Ishikawa (cell line): ENCODE measurements at regions not wholly inside any gene's neighbourhood (a gene's known extent, or its start where the extent isn't known, plus 50 kb on each side); places are given as distances from the start of the nearest gene placed in this dataset.

Source experiments
- CEBPB ChIP-seq: IDR thresholded peaks from 2 replicates; pipeline ENCODE4 v1.6.1; 2012
- CREB1 ChIP-seq: IDR thresholded peaks from 2 replicates; pipeline ENCODE4 v1.6.1; 2012; ENCODE audit warnings: low read depth
- EGR1 ChIP-seq: IDR thresholded peaks from 2 replicates; pipeline ENCODE4 v1.6.1; 2012
- EP300 ChIP-seq: IDR thresholded peaks from 2 replicates; pipeline ENCODE4 v1.6.1; 2012; ENCODE audit warnings: borderline replicate concordance
- FOXM1 ChIP-seq: IDR thresholded peaks from 2 replicates; pipeline ENCODE4 v1.6.1; 2012; ENCODE audit warnings: low read depth, borderline replicate concordance
- NFIC ChIP-seq: IDR thresholded peaks from 2 replicates; pipeline ENCODE4 v1.6.1; 2012
- RAD21 ChIP-seq: IDR thresholded peaks from 2 replicates; pipeline ENCODE4 v1.6.1; 2012; ENCODE audit warnings: low read depth
- TAF1 ChIP-seq: IDR thresholded peaks from 2 replicates; pipeline ENCODE4 v1.6.1; 2012; ENCODE audit warnings: low read depth, mild to moderate bottlenecking
- TCF12 ChIP-seq: IDR thresholded peaks from 2 replicates; pipeline ENCODE4 v1.6.1; 2012; ENCODE audit warnings: low read depth
- TEAD4 ChIP-seq: IDR thresholded peaks from 2 replicates; pipeline ENCODE4 v1.6.1; 2012
- YY1 ChIP-seq: IDR thresholded peaks from 2 replicates; pipeline ENCODE4 v1.6.1; 2012; ENCODE audit warnings: low read depth
- ZBTB7A ChIP-seq: IDR thresholded peaks from 2 replicates; pipeline ENCODE4 v1.6.1; 2012; ENCODE audit warnings: low read depth
- TF ChIP-seq, protein P1 (sequence below): IDR thresholded peaks from 2 replicates; pipeline ENCODE4 v1.6.1; 2012
- TF ChIP-seq, protein P2 (sequence below): IDR thresholded peaks from 2 replicates; pipeline ENCODE4 v1.6.1; 2012
- TF ChIP-seq, protein P3 (sequence below): IDR thresholded peaks from 2 replicates; pipeline ENCODE4 v1.6.1; 2012; ENCODE audit warnings: low read depth, mild to moderate bottlenecking

DNA sequence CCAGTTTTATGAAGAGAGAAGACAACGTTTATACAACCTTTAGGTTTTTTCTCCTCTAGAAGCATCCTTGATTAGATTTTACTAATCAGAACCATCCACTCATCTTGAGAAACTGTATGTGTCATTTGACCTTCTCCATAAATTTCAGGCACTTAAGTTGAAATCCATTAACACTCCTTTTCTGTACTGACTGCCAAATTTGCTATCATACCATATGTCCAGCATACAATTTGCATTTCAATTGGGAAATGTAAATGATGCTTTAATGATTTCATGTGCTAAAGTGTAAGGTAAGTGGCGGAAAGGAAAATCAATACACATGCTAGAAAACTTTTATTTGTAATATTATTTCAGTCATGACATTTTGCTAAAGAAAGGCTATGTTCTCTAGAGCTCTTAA lies 731.6 kb downstream of the GBE1 start:
- no peak for TF ChIP-seq EP300
- TF ChIP-seq TEAD4: no peak
- TF ChIP-seq FOXM1: no peak
- no peak for TF ChIP-seq TAF1
- TF ChIP-seq EGR1: no peak
- TF ChIP-seq, protein P1, sequence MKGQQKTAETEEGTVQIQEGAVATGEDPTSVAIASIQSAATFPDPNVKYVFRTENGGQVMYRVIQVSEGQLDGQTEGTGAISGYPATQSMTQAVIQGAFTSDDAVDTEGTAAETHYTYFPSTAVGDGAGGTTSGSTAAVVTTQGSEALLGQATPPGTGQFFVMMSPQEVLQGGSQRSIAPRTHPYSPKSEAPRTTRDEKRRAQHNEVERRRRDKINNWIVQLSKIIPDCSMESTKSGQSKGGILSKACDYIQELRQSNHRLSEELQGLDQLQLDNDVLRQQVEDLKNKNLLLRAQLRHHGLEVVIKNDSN: no peak
- TF ChIP-seq, protein P2, sequence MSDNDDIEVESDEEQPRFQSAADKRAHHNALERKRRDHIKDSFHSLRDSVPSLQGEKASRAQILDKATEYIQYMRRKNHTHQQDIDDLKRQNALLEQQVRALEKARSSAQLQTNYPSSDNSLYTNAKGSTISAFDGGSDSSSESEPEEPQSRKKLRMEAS: no peak
- TF ChIP-seq CEBPB: no peak
- no peak for TF ChIP-seq ZBTB7A
- no peak for TF ChIP-seq RAD21
- no peak for TF ChIP-seq YY1
- no peak for TF ChIP-seq NFIC
- TF ChIP-seq CREB1: no peak
- TF ChIP-seq, protein P3, sequence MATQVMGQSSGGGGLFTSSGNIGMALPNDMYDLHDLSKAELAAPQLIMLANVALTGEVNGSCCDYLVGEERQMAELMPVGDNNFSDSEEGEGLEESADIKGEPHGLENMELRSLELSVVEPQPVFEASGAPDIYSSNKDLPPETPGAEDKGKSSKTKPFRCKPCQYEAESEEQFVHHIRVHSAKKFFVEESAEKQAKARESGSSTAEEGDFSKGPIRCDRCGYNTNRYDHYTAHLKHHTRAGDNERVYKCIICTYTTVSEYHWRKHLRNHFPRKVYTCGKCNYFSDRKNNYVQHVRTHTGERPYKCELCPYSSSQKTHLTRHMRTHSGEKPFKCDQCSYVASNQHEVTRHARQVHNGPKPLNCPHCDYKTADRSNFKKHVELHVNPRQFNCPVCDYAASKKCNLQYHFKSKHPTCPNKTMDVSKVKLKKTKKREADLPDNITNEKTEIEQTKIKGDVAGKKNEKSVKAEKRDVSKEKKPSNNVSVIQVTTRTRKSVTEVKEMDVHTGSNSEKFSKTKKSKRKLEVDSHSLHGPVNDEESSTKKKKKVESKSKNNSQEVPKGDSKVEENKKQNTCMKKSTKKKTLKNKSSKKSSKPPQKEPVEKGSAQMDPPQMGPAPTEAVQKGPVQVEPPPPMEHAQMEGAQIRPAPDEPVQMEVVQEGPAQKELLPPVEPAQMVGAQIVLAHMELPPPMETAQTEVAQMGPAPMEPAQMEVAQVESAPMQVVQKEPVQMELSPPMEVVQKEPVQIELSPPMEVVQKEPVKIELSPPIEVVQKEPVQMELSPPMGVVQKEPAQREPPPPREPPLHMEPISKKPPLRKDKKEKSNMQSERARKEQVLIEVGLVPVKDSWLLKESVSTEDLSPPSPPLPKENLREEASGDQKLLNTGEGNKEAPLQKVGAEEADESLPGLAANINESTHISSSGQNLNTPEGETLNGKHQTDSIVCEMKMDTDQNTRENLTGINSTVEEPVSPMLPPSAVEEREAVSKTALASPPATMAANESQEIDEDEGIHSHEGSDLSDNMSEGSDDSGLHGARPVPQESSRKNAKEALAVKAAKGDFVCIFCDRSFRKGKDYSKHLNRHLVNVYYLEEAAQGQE: no peak

DNA sequence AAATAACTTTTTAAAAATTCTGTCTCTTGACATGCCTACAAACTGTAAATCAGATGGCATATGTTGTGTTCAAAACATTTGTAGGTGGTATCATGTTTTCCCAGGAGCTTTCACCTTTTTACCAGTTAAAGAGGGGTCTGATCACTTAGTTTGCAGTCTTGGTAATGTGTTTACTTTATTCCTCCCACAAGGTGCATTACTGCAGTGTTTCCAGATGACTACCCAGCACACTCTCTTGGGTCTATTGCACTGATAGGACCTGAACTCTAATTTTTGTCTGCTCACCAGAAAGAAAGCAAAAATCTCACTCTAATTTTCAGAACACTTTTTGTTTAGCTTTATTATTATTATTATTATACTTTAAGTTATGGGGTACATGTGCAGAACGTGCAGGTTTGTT lies 734.1 kb downstream of the GBE1 start:
- TF ChIP-seq RAD21: no peak
- no peak for TF ChIP-seq YY1
- no peak for TF ChIP-seq CREB1
- TF ChIP-seq, protein P2: no peak
- TF ChIP-seq EGR1: no peak
- TF ChIP-seq FOXM1: no peak
- no peak for TF ChIP-seq TCF12
- TF ChIP-seq NFIC: no peak
- TF ChIP-seq, protein P1: no peak
- no peak for TF ChIP-seq ZBTB7A
- no peak for TF ChIP-seq TAF1
- TF ChIP-seq, protein P3: no peak
- TF ChIP-seq EP300: no peak
- TF ChIP-seq TEAD4: no peak
- no peak for TF ChIP-seq CEBPB

DNA sequence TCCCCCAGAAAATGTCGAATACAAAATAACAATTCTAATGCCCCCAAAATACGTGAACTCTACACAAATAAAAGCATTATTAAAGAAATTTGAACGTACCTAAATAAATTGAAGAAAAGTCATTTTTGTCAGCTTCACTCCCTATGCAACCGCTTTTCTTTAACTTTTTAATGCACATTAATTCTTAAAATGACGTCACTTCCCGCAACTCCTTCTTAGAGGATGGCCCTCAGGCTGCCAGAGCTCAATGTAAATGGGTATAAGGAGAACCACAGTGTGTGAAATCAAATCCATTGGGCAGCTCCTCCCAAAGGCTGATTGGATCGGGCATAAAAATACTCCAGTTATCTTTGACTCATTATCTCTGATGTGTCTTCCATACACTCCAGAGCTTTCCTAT lies 736.9 kb downstream of the GBE1 start:
- TF ChIP-seq TEAD4 (no peak), FOXM1 (no peak), NFIC (no peak), TCF12 (no peak), RAD21 (no peak), TAF1 (no peak), CEBPB (no peak)
- TF ChIP-seq, protein P2: no peak
- TF ChIP-seq, protein P1: no peak

DNA sequence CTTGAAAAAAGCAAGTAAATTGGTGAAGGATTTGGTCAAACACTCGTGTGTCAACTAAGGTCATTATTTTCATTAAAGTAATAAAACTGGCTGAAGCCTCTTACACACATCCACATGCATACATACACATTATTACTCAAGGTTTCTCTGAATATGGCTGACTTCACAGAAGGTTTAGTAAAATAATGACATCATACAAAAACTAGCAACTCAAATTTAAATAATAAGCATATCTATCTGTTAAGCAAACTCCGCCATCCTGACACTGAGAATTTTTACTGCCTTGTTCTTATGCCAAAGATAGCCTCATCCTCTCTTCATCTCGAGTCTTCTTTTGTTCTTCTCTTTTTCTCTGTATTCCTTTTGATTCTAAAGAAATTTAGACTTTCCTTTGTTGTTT lies 739.1 kb downstream of the GBE1 start:
- TF ChIP-seq EGR1 (no peak), TAF1 (no peak), TCF12 (no peak), CEBPB (no peak)
- TF ChIP-seq, protein P1: no peak
- TF ChIP-seq, protein P2: no peak

DNA sequence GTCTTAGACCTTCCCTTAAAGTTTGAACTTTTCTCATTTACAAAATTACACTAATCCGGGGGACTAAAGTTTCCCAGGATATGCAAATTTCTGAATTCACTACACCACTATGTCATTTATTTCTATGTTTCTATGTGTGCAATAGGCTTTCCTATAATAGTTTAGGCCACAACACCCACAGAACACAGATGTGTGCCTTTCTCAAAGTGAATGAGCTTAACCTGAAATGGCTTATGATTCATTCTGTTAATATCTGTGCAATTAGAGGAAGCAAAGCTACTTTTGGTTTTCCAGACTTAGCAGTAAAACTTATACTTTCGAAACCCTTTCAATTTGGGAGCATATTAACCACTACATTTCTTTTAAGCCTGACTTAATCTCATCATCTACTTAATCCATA lies 748.1 kb downstream of the GBE1 start:
- TF ChIP-seq CREB1 (no peak), NFIC (no peak), RAD21 (no peak), EP300 (no peak), TCF12 (no peak)
